GM23338 (cell line): ENCODE measurements at regions not wholly inside any gene's neighbourhood (a gene's known extent, or its start where the extent isn't known, plus 50 kb on each side); places are given as distances from the start of the nearest gene placed in this dataset.

Experiments
- ATAC-seq: fragments of 200-7000 bp; cut with Tn5 transposase; 3 replicates; pipeline ENCODE4 v1.9.1; 2020
- DNase-seq: peaks from one replicate; pipeline ENCODE4 v3.0.0-alpha.2; 2015; ENCODE audit warnings: low spot score
- H2AFZ ChIP-seq: fragments of 200-600 bp; sonication (generic); 2 replicates; pipeline ENCODE4 v1.8.0; 2016; ENCODE audit warnings: antibody characterized with exemption, mild to moderate bottlenecking, moderate library complexity
- H3F3A ChIP-seq: fragments of 200-600 bp; sonication (generic); replicated peaks from 2 replicates; pipeline ENCODE4 v1.8.0; 2017; ENCODE audit warnings: antibody characterized with exemption, mixed run types, low read depth
- H3K27ac ChIP-seq: fragments of 200-600 bp; sonication (generic); 2 replicates; pipeline ENCODE4 v1.6.1; 2016; ENCODE audit warnings: low read depth
- H3K27me3 ChIP-seq: fragments of 200-600 bp; sonication (generic); 2 replicates; pipeline ENCODE4 v1.8.0; 2016; ENCODE audit warnings: mild to moderate bottlenecking, mixed run types, moderate library complexity; ENCODE audit not compliant: insufficient read depth
- H3K36me3 ChIP-seq: fragments of 200-600 bp; sonication (generic); 2 replicates; pipeline ENCODE4 v1.8.0; 2016; ENCODE audit warnings: mild to moderate bottlenecking; ENCODE audit not compliant: insufficient read depth
- H3K4me1 ChIP-seq: fragments of 200-600 bp; sonication (generic); 2 replicates; pipeline ENCODE4 v1.8.0; 2016; ENCODE audit warnings: mild to moderate bottlenecking, moderate library complexity; ENCODE audit not compliant: insufficient read depth
- H3K4me2 ChIP-seq: fragments of 200-600 bp; sonication (generic); 2 replicates; pipeline ENCODE4 v1.7.1; 2017; ENCODE audit warnings: mixed run types
- H3K4me3 ChIP-seq: fragments of 200-600 bp; sonication (generic); 2 replicates; pipeline ENCODE4 v1.6.1; 2016; ENCODE audit warnings: mixed run types
- H3K79me2 ChIP-seq: fragments of 200-600 bp; sonication (generic); replicated peaks from 2 replicates; pipeline ENCODE4 v1.8.0; 2017; ENCODE audit warnings: mild to moderate bottlenecking; ENCODE audit not compliant: insufficient read depth
- H3K9me2 ChIP-seq: fragments of 200-600 bp; sonication (generic); 2 replicates; pipeline ENCODE4 v1.8.0; 2017; ENCODE audit not compliant: insufficient read depth
- H4K20me1 ChIP-seq: fragments of 200-600 bp; sonication (generic); replicated peaks from 2 replicates; pipeline ENCODE4 v1.8.0; 2017; ENCODE audit warnings: mild to moderate bottlenecking; ENCODE audit not compliant: insufficient read depth
- H3K27ac Mint-ChIP-seq: 2 replicates; pipeline ENCODE4 v1.8.0; 2020; ENCODE audit warnings: inconsistent platforms, mild to moderate bottlenecking, moderate library complexity, mixed read lengths
- H3K27me3 Mint-ChIP-seq: 3 replicates; pipeline ENCODE4 v1.8.0; 2022; ENCODE audit warnings: low read depth, mild to moderate bottlenecking, moderate library complexity, mixed read lengths, inconsistent platforms; ENCODE audit not compliant: insufficient read depth, poor library complexity
- H3K36me3 Mint-ChIP-seq: 3 replicates; pipeline ENCODE4 v1.8.0; 2021; ENCODE audit warnings: low read depth, mild to moderate bottlenecking, inconsistent platforms, moderate library complexity, mixed read lengths
- H3K4me1 Mint-ChIP-seq: 3 replicates; pipeline ENCODE4 v1.8.0; 2020; ENCODE audit warnings: mild to moderate bottlenecking, inconsistent platforms, mixed read lengths
- H3K4me3 Mint-ChIP-seq: 3 replicates; pipeline ENCODE4 v1.8.0; 2021; ENCODE audit warnings: moderate library complexity, mild to moderate bottlenecking, inconsistent platforms, mixed read lengths
- H3K9me3 Mint-ChIP-seq: 3 replicates; pipeline ENCODE4 v1.8.0; 2020; ENCODE audit warnings: moderate library complexity, mild to moderate bottlenecking, inconsistent platforms, mixed read lengths
- CREB1 ChIP-seq: fragments of 250-450 bp; sonication (Bioruptor Pico); IDR thresholded peaks from 2 replicates; pipeline ENCODE4 v1.5.0; 2020; ENCODE audit warnings: low read depth, mild to moderate bottlenecking, moderate library complexity
- TF ChIP-seq, protein P1 (sequence below): fragments of 250-450 bp; sonication (Bioruptor Pico); IDR thresholded peaks from 2 replicates; pipeline ENCODE4 v1.5.0; 2020; ENCODE audit warnings: mild to moderate bottlenecking, moderate library complexity
- TF ChIP-seq, protein P2 (sequence below), 2 experiments: fragments of 200-600 bp in 1 of 2; sonication (generic) in 1 of 2; conservative IDR thresholded peaks; 2 replicates each; pipeline versions ENCODE4 v1.5.1 to v1.6.1; 2016 to 2017; ENCODE audit warnings: antibody characterized with exemption in 2 of 2, low read depth in 2 of 2, mild to moderate bottlenecking in 2 of 2, moderate library complexity in 1 of 2

DNA sequence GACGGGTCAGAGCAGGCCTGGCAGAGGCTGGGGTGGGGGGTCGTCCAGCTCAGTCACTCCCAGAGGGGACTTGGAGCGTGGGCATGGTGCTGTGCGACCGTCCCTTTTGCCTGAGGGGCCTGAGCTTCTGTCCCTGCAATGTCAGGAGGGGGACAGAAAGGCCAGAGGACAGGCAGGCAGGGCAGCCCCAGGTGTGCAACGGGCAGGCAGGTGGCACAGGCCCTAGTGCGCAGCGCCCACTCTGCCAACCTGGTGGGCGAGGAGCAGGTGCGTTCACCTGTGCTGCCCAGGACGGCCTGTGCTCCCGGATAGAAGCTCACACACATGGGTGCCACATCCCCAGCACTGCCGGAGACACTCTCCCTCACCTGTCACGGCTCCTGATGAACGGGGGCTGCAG is 78.7 kb upstream of the SLCO4A1 start (continued):
- TF ChIP-seq, protein P1, sequence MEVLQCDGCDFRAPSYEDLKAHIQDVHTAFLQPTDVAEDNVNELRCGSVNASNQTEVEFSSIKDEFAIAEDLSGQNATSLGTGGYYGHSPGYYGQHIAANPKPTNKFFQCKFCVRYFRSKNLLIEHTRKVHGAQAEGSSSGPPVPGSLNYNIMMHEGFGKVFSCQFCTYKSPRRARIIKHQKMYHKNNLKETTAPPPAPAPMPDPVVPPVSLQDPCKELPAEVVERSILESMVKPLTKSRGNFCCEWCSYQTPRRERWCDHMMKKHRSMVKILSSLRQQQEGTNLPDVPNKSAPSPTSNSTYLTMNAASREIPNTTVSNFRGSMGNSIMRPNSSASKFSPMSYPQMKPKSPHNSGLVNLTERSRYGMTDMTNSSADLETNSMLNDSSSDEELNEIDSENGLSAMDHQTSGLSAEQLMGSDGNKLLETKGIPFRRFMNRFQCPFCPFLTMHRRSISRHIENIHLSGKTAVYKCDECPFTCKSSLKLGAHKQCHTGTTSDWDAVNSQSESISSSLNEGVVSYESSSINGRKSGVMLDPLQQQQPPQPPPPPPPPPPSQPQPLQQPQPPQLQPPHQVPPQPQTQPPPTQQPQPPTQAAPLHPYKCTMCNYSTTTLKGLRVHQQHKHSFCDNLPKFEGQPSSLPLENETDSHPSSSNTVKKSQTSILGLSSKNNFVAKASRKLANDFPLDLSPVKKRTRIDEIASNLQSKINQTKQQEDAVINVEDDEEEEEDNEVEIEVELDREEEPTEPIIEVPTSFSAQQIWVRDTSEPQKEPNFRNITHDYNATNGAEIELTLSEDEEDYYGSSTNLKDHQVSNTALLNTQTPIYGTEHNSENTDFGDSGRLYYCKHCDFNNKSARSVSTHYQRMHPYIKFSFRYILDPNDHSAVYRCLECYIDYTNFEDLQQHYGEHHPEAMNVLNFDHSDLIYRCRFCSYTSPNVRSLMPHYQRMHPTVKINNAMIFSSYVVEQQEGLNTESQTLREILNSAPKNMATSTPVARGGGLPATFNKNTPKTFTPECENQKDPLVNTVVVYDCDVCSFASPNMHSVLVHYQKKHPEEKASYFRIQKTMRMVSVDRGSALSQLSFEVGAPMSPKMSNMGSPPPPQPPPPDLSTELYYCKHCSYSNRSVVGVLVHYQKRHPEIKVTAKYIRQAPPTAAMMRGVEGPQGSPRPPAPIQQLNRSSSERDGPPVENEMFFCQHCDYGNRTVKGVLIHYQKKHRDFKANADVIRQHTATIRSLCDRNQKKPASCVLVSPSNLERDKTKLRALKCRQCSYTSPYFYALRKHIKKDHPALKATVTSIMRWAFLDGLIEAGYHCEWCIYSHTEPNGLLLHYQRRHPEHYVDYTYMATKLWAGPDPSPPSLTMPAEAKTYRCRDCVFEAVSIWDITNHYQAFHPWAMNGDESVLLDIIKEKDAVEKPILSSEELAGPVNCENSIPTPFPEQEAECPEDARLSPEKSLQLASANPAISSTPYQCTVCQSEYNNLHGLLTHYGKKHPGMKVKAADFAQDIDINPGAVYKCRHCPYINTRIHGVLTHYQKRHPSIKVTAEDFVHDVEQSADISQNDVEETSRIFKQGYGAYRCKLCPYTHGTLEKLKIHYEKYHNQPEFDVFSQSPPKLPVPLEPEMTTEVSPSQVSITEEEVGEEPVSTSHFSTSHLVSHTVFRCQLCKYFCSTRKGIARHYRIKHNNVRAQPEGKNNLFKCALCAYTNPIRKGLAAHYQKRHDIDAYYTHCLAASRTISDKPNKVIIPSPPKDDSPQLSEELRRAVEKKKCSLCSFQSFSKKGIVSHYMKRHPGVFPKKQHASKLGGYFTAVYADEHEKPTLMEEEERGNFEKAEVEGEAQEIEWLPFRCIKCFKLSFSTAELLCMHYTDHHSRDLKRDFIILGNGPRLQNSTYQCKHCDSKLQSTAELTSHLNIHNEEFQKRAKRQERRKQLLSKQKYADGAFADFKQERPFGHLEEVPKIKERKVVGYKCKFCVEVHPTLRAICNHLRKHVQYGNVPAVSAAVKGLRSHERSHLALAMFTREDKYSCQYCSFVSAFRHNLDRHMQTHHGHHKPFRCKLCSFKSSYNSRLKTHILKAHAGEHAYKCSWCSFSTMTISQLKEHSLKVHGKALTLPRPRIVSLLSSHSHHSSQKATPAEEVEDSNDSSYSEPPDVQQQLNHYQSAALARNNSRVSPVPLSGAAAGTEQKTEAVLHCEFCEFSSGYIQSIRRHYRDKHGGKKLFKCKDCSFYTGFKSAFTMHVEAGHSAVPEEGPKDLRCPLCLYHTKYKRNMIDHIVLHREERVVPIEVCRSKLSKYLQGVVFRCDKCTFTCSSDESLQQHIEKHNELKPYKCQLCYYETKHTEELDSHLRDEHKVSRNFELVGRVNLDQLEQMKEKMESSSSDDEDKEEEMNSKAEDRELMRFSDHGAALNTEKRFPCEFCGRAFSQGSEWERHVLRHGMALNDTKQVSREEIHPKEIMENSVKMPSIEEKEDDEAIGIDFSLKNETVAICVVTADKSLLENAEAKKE (CRISPR knock-in tag): no peak

DNA sequence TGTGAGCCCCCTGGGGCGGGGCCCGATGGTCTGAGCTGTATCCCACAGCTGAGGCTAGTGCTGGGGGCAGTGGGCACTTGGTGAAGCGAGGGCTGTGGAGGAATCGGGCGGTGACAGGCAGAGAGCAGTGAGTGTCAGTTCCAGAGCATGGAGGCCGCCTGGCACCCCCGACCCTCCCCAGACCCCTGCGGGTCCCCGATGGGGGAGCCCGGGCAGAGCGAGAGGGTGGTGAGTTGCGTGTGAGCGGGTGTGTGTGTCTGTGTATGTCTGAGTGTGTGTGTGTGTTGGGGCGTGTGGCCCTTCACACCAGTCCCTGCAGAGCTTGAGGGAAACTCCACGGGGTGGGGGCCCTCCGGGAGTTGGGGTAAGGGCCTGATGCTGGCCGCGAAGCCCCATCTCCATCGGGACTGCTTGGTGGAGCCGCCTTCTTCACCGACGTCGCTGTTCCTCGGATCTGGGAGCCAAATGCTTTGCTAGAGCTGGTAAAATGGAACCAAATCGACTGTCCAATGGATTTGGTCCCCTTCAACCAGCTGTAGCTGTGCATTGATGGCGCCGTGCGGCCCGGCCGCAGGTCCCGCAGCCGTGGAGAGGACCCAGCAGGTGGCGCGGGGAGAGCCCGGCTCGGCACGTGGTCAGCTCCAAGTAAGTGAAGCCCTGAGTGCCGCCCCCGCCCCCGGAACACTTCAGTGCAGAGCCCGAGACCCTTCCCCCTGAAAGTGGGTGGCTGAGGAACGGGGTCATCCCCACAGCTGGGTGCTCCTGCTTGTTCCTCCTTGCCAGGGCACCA is 77.7 kb upstream of the SLCO4A1 start:
- H3K27me3 ChIP-seq: no peaks in the 10 kb centered on the region
- TF ChIP-seq, protein P2, sequence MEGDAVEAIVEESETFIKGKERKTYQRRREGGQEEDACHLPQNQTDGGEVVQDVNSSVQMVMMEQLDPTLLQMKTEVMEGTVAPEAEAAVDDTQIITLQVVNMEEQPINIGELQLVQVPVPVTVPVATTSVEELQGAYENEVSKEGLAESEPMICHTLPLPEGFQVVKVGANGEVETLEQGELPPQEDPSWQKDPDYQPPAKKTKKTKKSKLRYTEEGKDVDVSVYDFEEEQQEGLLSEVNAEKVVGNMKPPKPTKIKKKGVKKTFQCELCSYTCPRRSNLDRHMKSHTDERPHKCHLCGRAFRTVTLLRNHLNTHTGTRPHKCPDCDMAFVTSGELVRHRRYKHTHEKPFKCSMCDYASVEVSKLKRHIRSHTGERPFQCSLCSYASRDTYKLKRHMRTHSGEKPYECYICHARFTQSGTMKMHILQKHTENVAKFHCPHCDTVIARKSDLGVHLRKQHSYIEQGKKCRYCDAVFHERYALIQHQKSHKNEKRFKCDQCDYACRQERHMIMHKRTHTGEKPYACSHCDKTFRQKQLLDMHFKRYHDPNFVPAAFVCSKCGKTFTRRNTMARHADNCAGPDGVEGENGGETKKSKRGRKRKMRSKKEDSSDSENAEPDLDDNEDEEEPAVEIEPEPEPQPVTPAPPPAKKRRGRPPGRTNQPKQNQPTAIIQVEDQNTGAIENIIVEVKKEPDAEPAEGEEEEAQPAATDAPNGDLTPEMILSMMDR (conservative IDR thresholded peaks at IDR 0.05; ENCODE audit: low read depth in 2 of 2): no peak
- TF ChIP-seq CREB1 (CRISPR knock-in tag): no peak
- H3K27me3 Mint-ChIP-seq: peaks cover 15% of the 10 kb centered on the region

More for the DNA sequence above, 77.7 kb upstream of the SLCO4A1 start:
- no peak overlapping the region for H3K27ac ChIP-seq
- no peaks in the 10 kb centered on the region for H4K20me1 ChIP-seq
- H3K4me3 ChIP-seq: no peak overlapping the region
- no peak overlapping the region for H3K4me3 Mint-ChIP-seq
- H3K4me1 Mint-ChIP-seq: peaks cover 14% of the 10 kb centered on the region
- no peak overlapping the region for H2AFZ ChIP-seq
- no peak overlapping the region for H3K4me2 ChIP-seq
- H3F3A ChIP-seq: no peaks in the 10 kb centered on the region
- H3K27ac Mint-ChIP-seq: no peak overlapping the region
- H3K9me3 Mint-ChIP-seq: no peaks in the 10 kb centered on the region
- no peaks in the 10 kb centered on the region for H3K9me2 ChIP-seq
- no peaks in the 10 kb centered on the region for H3K36me3 ChIP-seq
- DNase-seq (no peak), ATAC-seq (peak; percentile 10; the same call in 1 of the 3 replicates)
- H3K79me2 ChIP-seq: no peaks in the 10 kb centered on the region
- no peaks in the 10 kb centered on the region for H3K4me1 ChIP-seq
- no peaks in the 10 kb centered on the region for H3K36me3 Mint-ChIP-seq
